Calu3 (cell line): ENCODE measurements at regions not wholly inside any gene's neighbourhood (a gene's known extent, or its start where the extent isn't known, plus 50 kb on each side); places are given as distances from the start of the nearest gene placed in this dataset.

Source experiments
- BruUV-seq: library from RNA; stranded (reverse); fragments of 400-500 nt; replicated peaks from 2 replicates; lab custom pipeline; 2021; lab: Mats Ljungman, UMichigan
- CTCF ChIA-PET: fragments of 300-600 bp; sonication (Branson Sonifier 250); formaldehyde crosslinking; loops from one replicate; lab custom pipeline; 2022; ENCODE audit warnings: antibody characterized with exemption; lab: Charles Lee
- DNase-seq: peaks from one replicate; pipeline ENCODE4 v3.0.0; 2022
- H3K27ac Mint-ChIP-seq: one replicate; pipeline ENCODE4 v1.8.0; 2022; ENCODE audit warnings: mixed read lengths; ENCODE audit not compliant: unreplicated experiment
- H3K27me3 Mint-ChIP-seq: one replicate; pipeline ENCODE4 v1.8.0; 2022; ENCODE audit warnings: mixed read lengths; ENCODE audit not compliant: unreplicated experiment
- H3K36me3 Mint-ChIP-seq: one replicate; pipeline ENCODE4 v1.8.0; 2022; ENCODE audit warnings: mild to moderate bottlenecking, moderate library complexity, mixed read lengths; ENCODE audit not compliant: insufficient read depth, unreplicated experiment
- H3K4me1 Mint-ChIP-seq: one replicate; pipeline ENCODE4 v1.8.0; 2022; ENCODE audit warnings: mild to moderate bottlenecking, low read depth, mixed read lengths; ENCODE audit not compliant: unreplicated experiment
- H3K4me3 Mint-ChIP-seq: one replicate; pipeline ENCODE4 v1.8.0; 2022; ENCODE audit warnings: mild to moderate bottlenecking, low read depth, moderate library complexity, mixed read lengths; ENCODE audit not compliant: unreplicated experiment
- H3K9me3 Mint-ChIP-seq: one replicate; pipeline ENCODE4 v1.8.0; 2022; ENCODE audit warnings: low read depth, mixed read lengths; ENCODE audit not compliant: unreplicated experiment
- intact Hi-C: fragments of 100-400 bp; cut with micrococcal nuclease; formaldehyde crosslinking; loops from one replicate; pipeline ENCODE4 v1.10.0; 2022; ENCODE audit not compliant: unreplicated experiment
- TF ChIP-seq, protein P1 (sequence below): fragments of 200-600 bp; IDR thresholded peaks from one replicate; pipeline ENCODE4 v1.8.0; 2022; ENCODE audit warnings: antibody characterized with exemption; ENCODE audit not compliant: unreplicated experiment

DNA sequence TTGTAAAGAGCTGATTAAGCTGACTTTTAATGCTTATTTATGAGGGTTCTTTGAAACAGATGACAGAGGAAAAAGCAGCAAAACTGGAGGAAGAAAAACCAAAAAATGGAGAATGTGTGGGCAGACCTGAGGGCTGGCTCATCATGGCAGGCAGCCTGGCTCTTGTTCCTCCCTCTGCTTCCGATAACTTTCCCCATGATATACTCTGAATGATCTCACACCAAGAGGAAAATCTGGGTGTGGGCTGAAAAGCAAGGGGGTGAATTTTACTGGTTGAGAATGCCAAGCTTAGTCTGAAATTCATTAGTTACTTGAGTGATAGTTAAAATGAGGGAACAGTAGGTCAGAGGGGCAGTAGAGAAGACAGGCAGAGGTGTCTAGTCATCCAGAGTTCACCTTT, 330.1 kb upstream of the PRICKLE1 start:
- no peaks in the 10 kb centered on the region for H3K9me3 Mint-ChIP-seq
- CTCF ChIA-PET, result no interaction called here
- H3K27me3 Mint-ChIP-seq, result no peaks in the 10 kb centered on the region
- no peak overlapping the region for H3K27ac Mint-ChIP-seq
- H3K4me1 Mint-ChIP-seq, result peaks cover 41% of the 10 kb centered on the region
- no peak for DNase-seq
- BruUV-seq, result no TSS peak
- no peaks in the 10 kb centered on the region for H3K36me3 Mint-ChIP-seq
- intact Hi-C loops, result loop anchor here (5.0 kb wide), 2 partner anchors 162 to 332 kb away; partner anchors contain the start of gene PRICKLE1
- no peak overlapping the region for H3K4me3 Mint-ChIP-seq
- TF ChIP-seq, protein P1, sequence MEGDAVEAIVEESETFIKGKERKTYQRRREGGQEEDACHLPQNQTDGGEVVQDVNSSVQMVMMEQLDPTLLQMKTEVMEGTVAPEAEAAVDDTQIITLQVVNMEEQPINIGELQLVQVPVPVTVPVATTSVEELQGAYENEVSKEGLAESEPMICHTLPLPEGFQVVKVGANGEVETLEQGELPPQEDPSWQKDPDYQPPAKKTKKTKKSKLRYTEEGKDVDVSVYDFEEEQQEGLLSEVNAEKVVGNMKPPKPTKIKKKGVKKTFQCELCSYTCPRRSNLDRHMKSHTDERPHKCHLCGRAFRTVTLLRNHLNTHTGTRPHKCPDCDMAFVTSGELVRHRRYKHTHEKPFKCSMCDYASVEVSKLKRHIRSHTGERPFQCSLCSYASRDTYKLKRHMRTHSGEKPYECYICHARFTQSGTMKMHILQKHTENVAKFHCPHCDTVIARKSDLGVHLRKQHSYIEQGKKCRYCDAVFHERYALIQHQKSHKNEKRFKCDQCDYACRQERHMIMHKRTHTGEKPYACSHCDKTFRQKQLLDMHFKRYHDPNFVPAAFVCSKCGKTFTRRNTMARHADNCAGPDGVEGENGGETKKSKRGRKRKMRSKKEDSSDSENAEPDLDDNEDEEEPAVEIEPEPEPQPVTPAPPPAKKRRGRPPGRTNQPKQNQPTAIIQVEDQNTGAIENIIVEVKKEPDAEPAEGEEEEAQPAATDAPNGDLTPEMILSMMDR, result no peak

DNA sequence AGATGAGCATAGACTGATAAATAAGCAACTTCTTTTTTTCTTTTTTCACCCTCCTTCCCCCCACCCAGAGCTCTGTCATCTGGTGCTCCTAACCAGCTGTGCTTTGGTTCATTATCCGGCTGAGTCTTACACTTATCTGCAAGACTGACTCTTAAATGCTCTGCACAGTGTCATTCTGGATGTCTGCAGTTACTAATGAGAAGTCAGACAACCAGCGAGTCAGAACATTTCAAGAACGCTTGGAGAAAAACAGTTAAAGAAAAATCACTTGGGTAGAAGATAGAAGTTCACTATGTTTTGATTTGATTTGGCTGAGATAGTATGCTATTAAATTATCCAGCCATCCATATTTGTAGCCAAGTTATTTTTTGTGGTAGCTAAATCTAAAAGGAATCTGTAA, 328.9 kb upstream of the PRICKLE1 start:
- no TSS peak for BruUV-seq
- CTCF ChIA-PET, result no interaction called here

DNA sequence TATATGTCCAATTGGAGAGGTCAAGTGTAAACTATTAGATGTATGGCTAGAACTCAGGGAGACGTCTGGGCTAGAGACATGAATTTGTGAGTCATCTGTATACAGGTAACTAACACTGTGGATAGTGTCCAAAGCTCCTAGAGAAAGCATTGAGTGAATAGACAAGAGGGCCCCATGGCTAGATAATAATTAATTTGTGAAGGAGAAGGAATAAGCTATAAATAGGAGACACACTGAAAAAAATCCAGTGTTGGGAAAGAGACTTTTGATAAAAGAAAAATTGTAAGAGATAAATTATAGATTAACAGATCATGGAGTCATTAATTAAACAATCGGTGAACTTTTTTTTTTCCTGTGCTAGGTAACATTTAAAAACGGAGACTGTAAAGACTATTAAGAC, 326.6 kb upstream of the PRICKLE1 start:
- TF ChIP-seq, protein P1, result no peak

More for the DNA sequence above, 328.9 kb upstream of the PRICKLE1 start:
- H3K4me1 Mint-ChIP-seq, result peaks cover 46% of the 10 kb centered on the region
- H3K27ac Mint-ChIP-seq, result no peak overlapping the region
- intact Hi-C loops, result loop anchor here (5.0 kb wide), 2 partner anchors 161 to 331 kb away; partner anchors contain the start of gene PRICKLE1
- H3K36me3 Mint-ChIP-seq, result no peaks in the 10 kb centered on the region
- no peaks in the 10 kb centered on the region for H3K9me3 Mint-ChIP-seq
- DNase-seq, result no peak
- H3K27me3 Mint-ChIP-seq, result no peaks in the 10 kb centered on the region
- no peak overlapping the region for H3K4me3 Mint-ChIP-seq
- TF ChIP-seq, protein P1, result no peak

DNA sequence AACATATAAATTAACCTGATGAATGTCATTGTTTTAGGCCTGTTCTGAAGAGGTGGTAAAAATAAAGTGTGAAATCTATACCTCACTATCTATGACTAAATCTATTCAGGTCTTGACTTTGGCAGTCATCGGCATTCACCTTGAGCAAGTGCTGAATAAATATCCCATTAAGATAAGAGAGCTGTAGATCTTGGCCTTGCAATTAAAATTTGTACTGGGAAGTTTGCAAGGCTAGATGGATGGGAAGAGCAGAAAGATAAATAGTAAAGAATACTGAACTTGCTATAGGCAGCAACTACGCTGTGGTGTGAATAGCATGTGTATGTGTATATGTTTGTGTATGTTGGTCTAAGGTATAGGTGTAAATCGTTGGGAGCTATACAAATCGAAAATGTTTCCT, 325.9 kb upstream of the PRICKLE1 start:
- CTCF ChIA-PET, result interaction anchor here (1.0 kb wide), 1 partner anchor 367 kb away, joined by 4 read pairs; no protein-coding TSS in a partner anchor
- Mint-ChIP-seq H3K9me3 (peaks cover 3% of the 10 kb centered on the region), H3K27ac (peak overlapping the region; percentile 82), H3K4me3 (peak overlapping the region; percentile 31), H3K36me3 (no peaks in the 10 kb centered on the region), H3K4me1 (peaks cover 29% of the 10 kb centered on the region), H3K27me3 (no peaks in the 10 kb centered on the region)
- BruUV-seq, result no TSS peak
- TF ChIP-seq, protein P1, result no peak
- intact Hi-C loops, result loop anchor here (5.0 kb wide), 2 partner anchors 158 to 328 kb away; partner anchors contain the start of gene PRICKLE1
- DNase-seq, result no peak

More for the DNA sequence above, 326.6 kb upstream of the PRICKLE1 start:
- CTCF ChIA-PET, result interaction anchor here (0.6 to 1.0 kb wide), 4 partner anchors 46 to 369 kb away, joined by 3 to 4 read pairs (median 4); no protein-coding TSS in a partner anchor
- peak; percentile 4 for DNase-seq
- intact Hi-C loops, result loop anchor here (2.0 to 5.0 kb wide), 3 partner anchors 45 to 329 kb away; partner anchors contain the start of gene PRICKLE1
- peak overlapping the region; percentile 31 for H3K4me3 Mint-ChIP-seq
- H3K36me3 Mint-ChIP-seq, result no peaks in the 10 kb centered on the region
- peaks cover 3% of the 10 kb centered on the region for H3K9me3 Mint-ChIP-seq
- peak overlapping the region; percentile 82 for H3K27ac Mint-ChIP-seq
- H3K27me3 Mint-ChIP-seq, result no peaks in the 10 kb centered on the region
- BruUV-seq, result no TSS peak
- peaks cover 31% of the 10 kb centered on the region for H3K4me1 Mint-ChIP-seq
